ENCODE measurements at regions not wholly inside any gene's neighbourhood (a gene's known extent, or its start where the extent isn't known, plus 50 kb on each side); places are given as distances from the start of the nearest gene placed in this dataset.

DNA sequence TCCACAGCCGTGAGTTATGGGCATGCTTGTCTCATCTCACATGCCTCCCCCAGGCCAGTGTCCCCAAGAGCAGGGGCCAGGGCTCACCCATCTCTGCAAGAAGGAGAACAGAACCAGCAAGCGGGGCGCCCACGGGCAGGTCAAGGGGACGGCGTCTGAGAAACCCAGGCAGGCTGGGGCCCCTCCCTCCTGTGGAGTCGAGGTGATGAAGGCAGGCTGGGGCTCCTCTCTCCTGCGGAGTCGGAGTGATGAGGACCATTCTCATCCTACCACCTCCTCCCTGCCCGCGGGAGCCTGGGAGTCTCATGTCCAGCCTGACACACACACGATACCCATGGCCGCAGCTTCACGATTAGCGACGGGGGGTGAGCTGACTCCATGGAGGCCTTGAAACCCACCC lies 141.9 kb downstream of the CTTN start:
- Histone ChIP-seq H3K9me3 (no peaks in the 10 kb centered on the region), H3K36me3 (no peaks in the 10 kb centered on the region), H3K27me3 (no peaks in the 10 kb centered on the region), H3K4me1 (ENCODE audit: insufficient read depth) (no peaks in the 10 kb centered on the region), H3K27ac (no peak overlapping the region), H3K4me3 (no peak overlapping the region)
- TF ChIP-seq, protein P1, sequence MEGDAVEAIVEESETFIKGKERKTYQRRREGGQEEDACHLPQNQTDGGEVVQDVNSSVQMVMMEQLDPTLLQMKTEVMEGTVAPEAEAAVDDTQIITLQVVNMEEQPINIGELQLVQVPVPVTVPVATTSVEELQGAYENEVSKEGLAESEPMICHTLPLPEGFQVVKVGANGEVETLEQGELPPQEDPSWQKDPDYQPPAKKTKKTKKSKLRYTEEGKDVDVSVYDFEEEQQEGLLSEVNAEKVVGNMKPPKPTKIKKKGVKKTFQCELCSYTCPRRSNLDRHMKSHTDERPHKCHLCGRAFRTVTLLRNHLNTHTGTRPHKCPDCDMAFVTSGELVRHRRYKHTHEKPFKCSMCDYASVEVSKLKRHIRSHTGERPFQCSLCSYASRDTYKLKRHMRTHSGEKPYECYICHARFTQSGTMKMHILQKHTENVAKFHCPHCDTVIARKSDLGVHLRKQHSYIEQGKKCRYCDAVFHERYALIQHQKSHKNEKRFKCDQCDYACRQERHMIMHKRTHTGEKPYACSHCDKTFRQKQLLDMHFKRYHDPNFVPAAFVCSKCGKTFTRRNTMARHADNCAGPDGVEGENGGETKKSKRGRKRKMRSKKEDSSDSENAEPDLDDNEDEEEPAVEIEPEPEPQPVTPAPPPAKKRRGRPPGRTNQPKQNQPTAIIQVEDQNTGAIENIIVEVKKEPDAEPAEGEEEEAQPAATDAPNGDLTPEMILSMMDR (IDR thresholded peaks at IDR 0.05) = no peak
- TF ChIP-seq POLR2A (IDR thresholded peaks at IDR 0.05) = no peak
- TF ChIP-seq EP300 (IDR thresholded peaks at IDR 0.05) = no peak
- intact Hi-C loops (cut with DNase I) = no loop called here
- no peak for DNase-seq
- WGBS, 3 donors = 87% methylated on average over 16 of the region's 16 CpGs

DNA sequence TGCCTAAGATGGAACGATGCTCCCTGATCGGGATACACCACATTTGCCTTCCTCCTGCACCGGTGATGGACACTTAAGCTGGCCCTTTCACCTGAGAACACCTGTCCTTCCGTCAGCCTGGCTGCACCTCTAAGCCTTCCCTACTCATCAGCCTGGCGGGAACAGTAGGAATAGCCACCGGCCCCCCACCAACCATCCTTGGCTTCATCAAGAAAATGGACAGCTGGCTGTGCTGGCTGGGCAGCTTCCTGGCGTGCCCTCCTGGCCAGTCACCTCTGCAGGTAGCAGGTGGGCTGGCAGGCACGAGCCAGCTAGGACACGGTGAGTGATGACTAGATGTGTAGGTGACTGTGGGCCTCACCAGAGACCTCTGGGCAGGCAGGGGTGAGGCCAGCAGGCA lies 142.8 kb downstream of the CTTN start:
- WGBS, 3 donors = 83 to 88% (median 85%) methylated on average over 9 of the region's 9 CpGs
- Histone ChIP-seq H3K9me3 (no peaks in the 10 kb centered on the region), H3K4me1 (ENCODE audit: insufficient read depth) (no peaks in the 10 kb centered on the region), H3K4me3 (no peak overlapping the region), H3K36me3 (no peaks in the 10 kb centered on the region), H3K27me3 (no peaks in the 10 kb centered on the region), H3K27ac (no peak overlapping the region)
- DNase-seq = no peak
- intact Hi-C loops (cut with DNase I) = no loop called here
- no peak for TF ChIP-seq POLR2A (IDR thresholded peaks at IDR 0.05)

DNA sequence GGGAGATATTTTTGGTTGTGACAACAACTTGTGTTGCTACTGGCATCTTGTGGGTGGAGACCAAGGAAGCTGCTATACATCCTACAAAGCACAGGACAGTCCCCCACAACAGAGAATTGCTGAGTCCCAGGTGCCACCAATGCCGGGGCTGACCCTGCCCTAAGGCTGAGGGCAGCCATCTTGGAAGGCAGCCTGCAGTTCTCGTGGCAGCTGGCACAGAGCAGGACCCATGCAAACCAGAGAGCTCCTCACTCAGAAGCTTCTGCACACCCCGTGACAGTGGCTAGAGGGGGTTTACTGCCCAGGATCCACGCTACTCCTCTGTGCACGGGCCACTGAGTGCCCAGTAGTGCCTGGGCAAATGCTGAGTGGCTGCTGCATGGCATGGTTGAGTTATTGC lies 143.4 kb downstream of the CTTN start:
- Histone ChIP-seq H3K4me3 (no peak overlapping the region), H3K27me3 (no peaks in the 10 kb centered on the region), H3K4me1 (ENCODE audit: insufficient read depth) (no peaks in the 10 kb centered on the region), H3K36me3 (no peaks in the 10 kb centered on the region), H3K9me3 (no peaks in the 10 kb centered on the region), H3K27ac (no peak overlapping the region)
- no peak for DNase-seq
- intact Hi-C loops (cut with DNase I) = no loop called here
- WGBS, 3 donors = 89 to 92% (median 90%) methylated on average over 5 of the region's 5 CpGs
- TF ChIP-seq, protein P1 (IDR thresholded peaks at IDR 0.05) = no peak
- TF ChIP-seq EP300 (IDR thresholded peaks at IDR 0.05) (no peak), POLR2A (IDR thresholded peaks at IDR 0.05) (no peak)

DNA sequence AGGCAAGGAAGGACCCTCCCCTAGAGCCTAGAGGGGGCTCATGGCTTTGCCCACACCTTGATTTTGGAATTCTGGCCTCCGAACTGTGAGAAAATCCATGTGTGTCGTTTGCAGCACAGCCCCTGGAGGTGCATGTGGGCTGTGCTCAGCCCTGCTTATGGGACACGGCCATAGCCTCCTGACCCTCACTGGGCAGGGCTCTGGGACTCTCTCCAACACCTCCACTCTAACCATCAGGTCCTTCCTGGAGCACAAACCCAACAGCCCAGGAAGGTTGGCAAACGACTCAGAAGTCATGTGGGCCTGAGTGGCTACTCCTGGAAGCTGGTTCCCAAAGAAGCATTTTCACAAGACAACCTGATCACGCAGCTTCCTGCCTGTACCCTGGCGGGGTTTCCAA lies 144.1 kb downstream of the CTTN start:
- TF ChIP-seq EP300 (IDR thresholded peaks at IDR 0.05) = no peak
- TF ChIP-seq, protein P1 (IDR thresholded peaks at IDR 0.05) = no peak
- no peak for TF ChIP-seq POLR2A (IDR thresholded peaks at IDR 0.05)
- WGBS, 3 donors = 64 to 77% (median 70%) methylated on average over 6 of the region's 6 CpGs
- no peak for DNase-seq

DNA sequence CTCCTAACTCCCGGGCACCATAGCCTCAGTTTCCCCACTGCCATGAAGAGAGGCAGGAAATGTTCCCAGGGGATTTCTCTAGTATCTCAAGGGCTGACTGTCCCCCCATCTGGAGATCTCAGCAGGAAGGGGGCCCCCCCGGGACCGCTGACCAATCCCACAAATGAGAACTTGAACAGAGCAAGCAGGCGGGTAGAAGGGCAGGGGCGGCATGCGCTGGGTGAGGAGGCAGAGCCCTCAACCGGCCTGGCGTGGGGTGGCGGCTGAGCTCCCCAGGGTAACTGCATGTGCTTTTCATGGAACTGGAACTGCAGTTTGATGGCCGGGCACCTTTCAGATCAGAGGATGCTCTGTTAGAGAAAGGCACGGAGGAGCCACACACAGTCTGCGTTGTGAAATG lies 144.5 kb downstream of the CTTN start:
- no peak for DNase-seq
- TF ChIP-seq POLR2A (IDR thresholded peaks at IDR 0.05) (no peak), EP300 (IDR thresholded peaks at IDR 0.05) (no peak)
- TF ChIP-seq, protein P1 (IDR thresholded peaks at IDR 0.05) = no peak
- H3K27ac ChIP-seq = no peak overlapping the region
- no peaks in the 10 kb centered on the region for H3K36me3 ChIP-seq
- H3K9me3 ChIP-seq = no peaks in the 10 kb centered on the region
- H3K4me3 ChIP-seq = no peak overlapping the region
- no peaks in the 10 kb centered on the region for H3K27me3 ChIP-seq
- no peaks in the 10 kb centered on the region for H3K4me1 ChIP-seq (ENCODE audit: insufficient read depth)
- intact Hi-C loops (cut with DNase I) = no loop called here
- WGBS, 3 donors = 87 to 92% (median 88%) methylated on average over 12 of the region's 12 CpGs

More for the DNA sequence above, 144.1 kb downstream of the CTTN start:
- H3K27ac ChIP-seq = no peak overlapping the region
- no peaks in the 10 kb centered on the region for H3K36me3 ChIP-seq
- H3K27me3 ChIP-seq = no peaks in the 10 kb centered on the region
- intact Hi-C loops (cut with DNase I) = no loop called here
- H3K9me3 ChIP-seq = no peaks in the 10 kb centered on the region
- no peak overlapping the region for H3K4me3 ChIP-seq
- no peaks in the 10 kb centered on the region for H3K4me1 ChIP-seq (ENCODE audit: insufficient read depth)

Data from ovary (tissue), 7 donors.